Sigmoid colon (tissue), 4 donors: ENCODE measurements at regions not wholly inside any gene's neighbourhood (a gene's known extent, or its start where the extent isn't known, plus 50 kb on each side); places are given as distances from the start of the nearest gene placed in this dataset.

Source experiments
- CTCF ChIP-seq, 4 experiments: fragments of 450-650 bp in 3 of 4; fragments of 200-600 bp in 1 of 4; IDR thresholded peaks; one replicate each; pipeline ENCODE4 v1.5.1; 2016 to 2019; ENCODE audit warnings: antibody characterized with exemption in 4 of 4, mild to moderate bottlenecking in 3 of 4, moderate library complexity in 2 of 4
- EP300 ChIP-seq, 4 donors: sonication (generic); formaldehyde crosslinking; IDR thresholded peaks; one replicate each; pipeline ENCODE4 v1.6.1; 2017; ENCODE audit warnings: antibody characterized with exemption in 4 of 4
- POLR2A ChIP-seq, 2 donors: fragments of 450-650 bp; IDR thresholded peaks; one replicate each; pipeline ENCODE4 v1.6.1; 2016; ENCODE audit warnings: antibody characterized with exemption in 2 of 2, mild to moderate bottlenecking in 2 of 2, moderate library complexity in 2 of 2

GRCh38 chr1:229949500-229949899 is 117.5 kb upstream of the GALNT2 start:
- TF ChIP-seq CTCF (IDR thresholded peaks at IDR 0.05) (no peak), POLR2A (IDR thresholded peaks at IDR 0.05) (no peak), EP300 (IDR thresholded peaks at IDR 0.05) (no peak)
